CD4-positive, alpha-beta memory T cell (primary cell): ENCODE measurements at regions not wholly inside any gene's neighbourhood (a gene's known extent, or its start where the extent isn't known, plus 50 kb on each side); places are given as distances from the start of the nearest gene placed in this dataset.

Experiments
- CTCF ChIA-PET: fragments of 350-600 bp; sonication (Branson Sonifier 250); formaldehyde crosslinking; loops from one replicate; lab custom pipeline; 2021; ENCODE audit warnings: inconsistent platforms; ENCODE audit not compliant: partially characterized antibody; lab: Charles Lee
- POLR2A ChIA-PET: fragments of 350-600 bp; sonication (Branson Sonifier 250); formaldehyde crosslinking; loops from one replicate; lab custom pipeline; 2021; ENCODE audit not compliant: partially characterized antibody; lab: Charles Lee
- DNase-seq, 5 donors: peaks; one replicate each; pipeline versions ENCODE4 v3.0.0 to v3.0.0-alpha.2; 2020 to 2022; ENCODE audit warnings: mixed read lengths in 1 of 5
- H3K27ac ChIP-seq: one replicate; pipeline ENCODE4 v1.7.0; 2013; ENCODE audit warnings: low read depth, low read length
- H3K27me3 ChIP-seq: 2 replicates; pipeline ENCODE4 v1.7.0; 2013; ENCODE audit warnings: mild to moderate bottlenecking, low read length, moderate library complexity; ENCODE audit not compliant: insufficient read depth
- H3K36me3 ChIP-seq: 2 replicates; pipeline ENCODE4 v1.7.0; 2013; ENCODE audit warnings: mild to moderate bottlenecking, low read length, moderate library complexity; ENCODE audit not compliant: insufficient read depth
- H3K4me1 ChIP-seq: 2 replicates; pipeline ENCODE4 v1.7.0; 2013; ENCODE audit warnings: mild to moderate bottlenecking, low read length, moderate library complexity; ENCODE audit not compliant: insufficient read depth
- H3K4me3 ChIP-seq, 2 donors: one replicate each; pipeline ENCODE4 v1.7.0; 2013; ENCODE audit warnings: low read length in 2 of 2, mild to moderate bottlenecking in 1 of 2
- H3K9me3 ChIP-seq, 2 donors: one replicate each; pipeline ENCODE4 v1.7.0; 2013; ENCODE audit warnings: low read length in 2 of 2, control low read depth in 1 of 2; ENCODE audit not compliant: control insufficient read depth in 1 of 2
- H3K27ac Mint-ChIP-seq, 7 donors: one replicate each; pipeline ENCODE4 v1.8.0; 2020 to 2021; ENCODE audit warnings: mixed read lengths in 7 of 7, mild to moderate bottlenecking in 6 of 7, inconsistent platforms in 3 of 7, moderate library complexity in 3 of 7
- H3K27me3 Mint-ChIP-seq, 2 donors: one replicate each; pipeline ENCODE4 v1.8.0; 2020 to 2021; ENCODE audit warnings: mixed read lengths in 2 of 2
- H3K36me3 Mint-ChIP-seq, 2 donors: one replicate each; pipeline ENCODE4 v1.8.0; 2020 to 2021; ENCODE audit warnings: mixed read lengths in 2 of 2, inconsistent platforms in 1 of 2, mild to moderate bottlenecking in 1 of 2
- H3K4me1 Mint-ChIP-seq, 4 donors: one replicate each; pipeline ENCODE4 v1.8.0; 2020 to 2021; ENCODE audit warnings: mixed read lengths in 4 of 4, mild to moderate bottlenecking in 1 of 4
- H3K4me3 Mint-ChIP-seq, 8 donors: one replicate each; pipeline ENCODE4 v1.8.0; 2020 to 2021; ENCODE audit warnings: mixed read lengths in 8 of 8, mild to moderate bottlenecking in 7 of 8, moderate library complexity in 6 of 8, inconsistent platforms in 3 of 8
- H3K9me3 Mint-ChIP-seq, 8 donors: one replicate each; pipeline ENCODE4 v1.8.0; 2020 to 2021; ENCODE audit warnings: mixed read lengths in 8 of 8, mild to moderate bottlenecking in 5 of 8, inconsistent platforms in 3 of 8, moderate library complexity in 1 of 8
- intact Hi-C: fragments of 100-400 bp; cut with micrococcal nuclease; formaldehyde crosslinking; loops from one replicate; pipeline ENCODE4 v1.15.1; 2023

DNA sequence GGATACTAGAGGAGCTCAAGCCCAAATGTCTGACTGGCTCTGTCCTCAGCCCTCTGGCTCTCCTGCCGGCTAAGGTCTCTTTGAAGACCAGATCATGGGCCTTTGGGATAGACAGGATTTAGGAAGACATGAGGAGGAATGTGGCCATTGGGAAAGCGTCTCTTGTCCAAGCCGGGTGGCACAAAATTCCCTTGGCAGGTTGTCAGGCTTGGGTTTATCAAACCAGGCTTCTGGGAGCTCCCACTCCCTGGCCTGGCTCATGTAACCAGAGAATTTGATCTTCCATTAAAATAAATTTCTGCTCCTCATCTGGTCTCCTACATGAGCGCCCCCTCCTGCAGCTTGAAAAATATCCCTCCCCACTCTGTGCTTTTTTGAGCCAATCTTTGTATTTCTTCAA, 71.1 kb downstream of the IRX3 start:
- Mint-ChIP-seq H3K36me3 (no peaks in the 10 kb centered on the region), H3K27ac (no peak overlapping the region), H3K4me1 (no peaks in the 10 kb centered on the region), H3K9me3 (no peaks in the 10 kb centered on the region), H3K27me3 (peaks cover 3 to 5% of the 10 kb centered on the region in 2 donors), H3K4me3 (no peak overlapping the region)
- DNase-seq = no peak
- ChIA-PET CTCF (no interaction called here), POLR2A (no interaction called here)
- Histone ChIP-seq H3K4me3 (no peak overlapping the region), H3K36me3 (no peaks in the 10 kb centered on the region), H3K9me3 (no peaks in the 10 kb centered on the region), H3K27me3 (no peaks in the 10 kb centered on the region), H3K27ac (no peak overlapping the region), H3K4me1 (no peaks in the 10 kb centered on the region)
- intact Hi-C loops = no loop called here

DNA sequence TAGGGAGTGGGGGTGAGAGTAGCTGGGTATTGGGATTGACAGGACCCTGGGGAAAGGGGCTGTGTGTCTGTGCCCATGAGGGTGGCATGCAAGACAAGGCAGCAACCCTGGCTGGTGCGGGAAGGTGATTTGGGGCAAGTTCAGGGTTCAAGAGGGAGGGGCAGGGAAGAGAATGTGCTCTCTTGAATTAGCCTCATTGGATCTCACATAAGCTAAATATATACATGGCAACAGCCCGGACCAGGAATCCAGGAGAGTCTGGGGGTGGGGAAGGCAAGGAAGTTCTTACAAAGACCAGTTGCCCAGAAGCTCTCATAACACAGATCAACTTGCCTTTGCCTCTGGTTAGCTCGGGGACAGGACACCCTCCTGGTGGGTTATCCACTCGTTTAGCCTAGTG, 73.3 kb downstream of the IRX3 start:
- Mint-ChIP-seq H3K4me3 (no peak overlapping the region), H3K9me3 (no peaks in the 10 kb centered on the region), H3K27me3 (peaks cover 3% of the 10 kb centered on the region in 2 donors), H3K4me1 (no peaks in the 10 kb centered on the region), H3K27ac (no peak overlapping the region), H3K36me3 (no peaks in the 10 kb centered on the region)
- Histone ChIP-seq H3K36me3 (no peaks in the 10 kb centered on the region), H3K27ac (no peak overlapping the region), H3K4me1 (no peaks in the 10 kb centered on the region), H3K4me3 (no peak overlapping the region), H3K27me3 (no peaks in the 10 kb centered on the region), H3K9me3 (no peaks in the 10 kb centered on the region)
- DNase-seq = no peak
- CTCF ChIA-PET = no interaction called here
- POLR2A ChIA-PET = no interaction called here
- intact Hi-C loops = no loop called here

GRCh38 chr16:54212893-54213292, 73.7 kb downstream of the IRX3 start:
- H3K27me3 Mint-ChIP-seq = peaks cover 2 to 3% of the 10 kb centered on the region in 2 donors

DNA sequence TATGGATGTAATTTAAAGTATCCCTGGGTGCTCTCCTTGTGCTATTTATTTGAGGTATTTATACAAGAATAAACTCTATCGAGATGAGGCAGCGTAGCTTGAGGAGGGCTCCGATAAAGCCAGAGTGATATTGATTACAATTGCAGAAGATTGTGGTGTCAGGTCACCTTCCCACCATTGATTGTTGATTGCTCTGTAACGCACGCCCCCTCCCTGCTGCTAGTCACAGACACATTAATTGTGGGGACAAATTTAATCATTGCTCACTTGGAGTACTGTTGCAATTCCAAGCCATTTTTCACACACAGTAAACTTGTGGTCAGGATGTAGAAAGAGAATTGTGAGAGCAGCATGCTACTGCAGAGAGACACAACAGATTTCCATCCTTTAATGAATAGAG, 75.4 kb downstream of the IRX3 start:
- no peaks in the 10 kb centered on the region for H3K36me3 ChIP-seq
- H3K27ac ChIP-seq = no peak overlapping the region
- H3K9me3 Mint-ChIP-seq = peaks cover 0 to 2% (median 0%) of the 10 kb centered on the region in 8 donors
- no peak overlapping the region for H3K4me3 Mint-ChIP-seq
- intact Hi-C loops = no loop called here
- no peak overlapping the region for H3K4me3 ChIP-seq
- DNase-seq = no peak
- POLR2A ChIA-PET = no interaction called here
- no peaks in the 10 kb centered on the region for H3K36me3 Mint-ChIP-seq
- no peaks in the 10 kb centered on the region for H3K4me1 ChIP-seq
- H3K27me3 ChIP-seq = no peaks in the 10 kb centered on the region
- H3K27ac Mint-ChIP-seq = no peak overlapping the region
- no peaks in the 10 kb centered on the region for H3K4me1 Mint-ChIP-seq
- CTCF ChIA-PET = no interaction called here
- H3K9me3 ChIP-seq = no peaks in the 10 kb centered on the region
- H3K27me3 Mint-ChIP-seq = peaks cover 4 to 5% of the 10 kb centered on the region in 2 donors

More at GRCh38 chr16:54212893-54213292, 73.7 kb downstream of the IRX3 start:
- ChIA-PET CTCF (no interaction called here), POLR2A (no interaction called here)
- no peak for DNase-seq
- no peak overlapping the region for H3K27ac Mint-ChIP-seq
- Histone ChIP-seq H3K4me3 (no peak overlapping the region), H3K9me3 (no peaks in the 10 kb centered on the region), H3K27me3 (no peaks in the 10 kb centered on the region), H3K4me1 (no peaks in the 10 kb centered on the region), H3K36me3 (no peaks in the 10 kb centered on the region), H3K27ac (no peak overlapping the region)
- no peaks in the 10 kb centered on the region for H3K4me1 Mint-ChIP-seq
- no peaks in the 10 kb centered on the region for H3K9me3 Mint-ChIP-seq
- H3K4me3 Mint-ChIP-seq = no peak overlapping the region
- no peaks in the 10 kb centered on the region for H3K36me3 Mint-ChIP-seq
- intact Hi-C loops = no loop called here

DNA sequence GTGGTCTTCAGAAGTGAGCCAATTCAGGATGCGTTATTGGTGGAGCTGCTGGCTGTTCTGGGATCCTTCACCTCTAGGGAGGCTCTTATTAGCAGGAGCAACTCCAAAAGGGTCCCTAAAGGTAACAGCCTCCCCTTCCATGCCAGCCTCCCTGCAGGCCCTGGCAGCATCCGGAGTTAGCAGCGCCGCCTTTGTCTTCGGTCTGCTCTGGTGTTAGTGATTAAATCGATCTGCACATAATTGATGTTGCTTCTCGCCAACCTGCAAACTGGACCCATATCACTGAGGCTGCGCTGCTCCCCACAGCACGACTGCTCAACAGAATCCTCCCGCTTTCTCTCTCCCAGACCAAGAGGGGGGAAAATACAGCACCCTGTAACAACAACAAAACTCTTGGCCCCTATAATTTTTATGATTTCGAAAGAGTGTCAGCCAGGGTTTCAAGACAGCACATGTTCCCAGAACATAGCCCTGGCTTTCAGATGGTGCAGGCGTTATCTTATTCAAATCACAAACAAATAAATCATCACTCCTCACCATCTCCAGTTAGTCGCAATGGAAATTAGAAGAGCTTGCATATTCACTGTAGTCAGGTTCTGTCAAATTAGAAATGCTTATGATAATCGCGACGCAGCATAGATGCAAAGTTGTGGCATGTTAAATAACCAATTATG, 76.0 kb downstream of the IRX3 start:
- H3K4me1 ChIP-seq = no peaks in the 10 kb centered on the region
- ChIA-PET POLR2A (no interaction called here), CTCF (interaction anchor here (0.7 kb wide), 1 partner anchor 310 kb away, joined by 3 read pairs; no protein-coding TSS in a partner anchor)
- Mint-ChIP-seq H3K4me3 (no peak overlapping the region), H3K9me3 (peaks cover 0 to 2% (median 0%) of the 10 kb centered on the region in 8 donors), H3K36me3 (no peaks in the 10 kb centered on the region), H3K27ac (no peak overlapping the region), H3K4me1 (no peaks in the 10 kb centered on the region), H3K27me3 (peaks cover 5 to 6% of the 10 kb centered on the region in 2 donors)
- no peaks in the 10 kb centered on the region for H3K27me3 ChIP-seq
- no peak for DNase-seq
- H3K4me3 ChIP-seq = no peak overlapping the region
- H3K36me3 ChIP-seq = no peaks in the 10 kb centered on the region
- H3K27ac ChIP-seq = no peak overlapping the region
- H3K9me3 ChIP-seq = no peaks in the 10 kb centered on the region
- intact Hi-C loops = no loop called here

- H3K9me3 Mint-ChIP-seq = peaks cover 0 to 5% (median 0%) of the 10 kb centered on the region in 8 donors
- intact Hi-C loops = no loop called here
- H3K36me3 Mint-ChIP-seq = no peaks in the 10 kb centered on the region
- H3K27ac Mint-ChIP-seq = no peak overlapping the region
- H3K4me3 Mint-ChIP-seq = no peak overlapping the region
- H3K4me3 ChIP-seq = no peak overlapping the region
- ChIA-PET CTCF (no interaction called here), POLR2A (no interaction called here)
- H3K9me3 ChIP-seq = no peaks in the 10 kb centered on the region
- no peak for DNase-seq
- H3K27me3 ChIP-seq = no peaks in the 10 kb centered on the region
- H3K4me1 ChIP-seq = no peaks in the 10 kb centered on the region
- H3K36me3 ChIP-seq = no peaks in the 10 kb centered on the region
- H3K4me1 Mint-ChIP-seq = no peaks in the 10 kb centered on the region
- H3K27me3 Mint-ChIP-seq = peaks cover 4 to 7% of the 10 kb centered on the region in 2 donors
- H3K27ac ChIP-seq = no peak overlapping the region
Measured at GRCh38 chr16:54208237-54208636, 78.3 kb downstream of the IRX3 start.

DNA sequence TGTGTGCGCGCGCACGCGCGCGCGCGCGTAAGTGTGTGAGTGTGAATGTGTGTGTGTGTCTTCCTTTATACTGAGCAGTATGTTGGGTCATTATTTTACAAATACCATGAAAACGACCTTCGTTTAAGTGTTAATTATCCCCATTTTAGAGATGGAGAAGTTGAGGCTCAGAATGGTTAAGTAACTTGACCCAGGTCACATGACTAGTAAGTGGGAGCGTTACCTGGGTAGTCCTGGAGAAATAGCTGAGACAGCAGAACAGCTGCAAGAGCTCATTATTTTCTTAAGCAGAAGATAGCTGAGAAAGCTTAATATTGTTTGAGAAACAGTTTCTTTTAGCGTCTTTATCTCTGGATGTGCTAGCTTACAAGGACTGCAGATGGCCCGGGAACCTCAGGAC, 78.8 kb downstream of the IRX3 start:
- intact Hi-C loops = no loop called here
- Mint-ChIP-seq H3K4me1 (no peaks in the 10 kb centered on the region), H3K4me3 (no peak overlapping the region), H3K27ac (no peak overlapping the region), H3K36me3 (no peaks in the 10 kb centered on the region), H3K9me3 (peaks cover 0 to 6% (median 0%) of the 10 kb centered on the region in 8 donors), H3K27me3 (peaks cover 4 to 7% of the 10 kb centered on the region in 2 donors)
- no peaks in the 10 kb centered on the region for H3K9me3 ChIP-seq
- DNase-seq = no peak
- ChIA-PET CTCF (no interaction called here), POLR2A (no interaction called here)
- no peaks in the 10 kb centered on the region for H3K27me3 ChIP-seq
- no peaks in the 10 kb centered on the region for H3K4me1 ChIP-seq
- no peaks in the 10 kb centered on the region for H3K36me3 ChIP-seq
- no peak overlapping the region for H3K4me3 ChIP-seq
- no peak overlapping the region for H3K27ac ChIP-seq
